HUES48 (cell line): ENCODE measurements at regions not wholly inside any gene's neighbourhood (a gene's known extent, or its start where the extent isn't known, plus 50 kb on each side); places are given as distances from the start of the nearest gene placed in this dataset.

Source experiments
- H3K27ac ChIP-seq: one replicate; pipeline ENCODE4 v1.7.0; 2013; ENCODE audit warnings: low read depth, low read length, inconsistent platforms
- H3K27me3 ChIP-seq: 2 replicates; pipeline ENCODE4 v1.6.1; 2013; ENCODE audit warnings: mild to moderate bottlenecking, low read length; ENCODE audit not compliant: control insufficient read depth, insufficient read depth
- H3K36me3 ChIP-seq: 2 replicates; pipeline ENCODE4 v1.6.1; 2013; ENCODE audit warnings: low read length; ENCODE audit not compliant: control insufficient read depth, insufficient read depth
- H3K4me1 ChIP-seq: 2 replicates; pipeline ENCODE4 v1.6.1; 2013; ENCODE audit warnings: mild to moderate bottlenecking, low read length; ENCODE audit not compliant: control insufficient read depth, insufficient read depth
- H3K4me3 ChIP-seq: 2 replicates; pipeline ENCODE4 v1.5.1; 2013; ENCODE audit warnings: mild to moderate bottlenecking, low read depth, low read length
- H3K9ac ChIP-seq: 2 replicates; pipeline ENCODE4 v1.6.1; 2013; ENCODE audit warnings: mild to moderate bottlenecking, low read depth, low read length, moderate library complexity
- H3K9me3 ChIP-seq: 2 replicates; pipeline ENCODE4 v1.6.1; 2013; ENCODE audit warnings: low read length; ENCODE audit not compliant: control insufficient read depth, insufficient read depth

GRCh38 chr10:47078393-47079203 lies 167.4 kb downstream of the PTPN20 start:
- no peaks in the 10 kb centered on the region for H3K9me3 ChIP-seq
- no peaks in the 10 kb centered on the region for H3K27me3 ChIP-seq
- H3K9ac ChIP-seq = no peak overlapping the region
- no peak overlapping the region for H3K27ac ChIP-seq
- no peaks in the 10 kb centered on the region for H3K36me3 ChIP-seq
- H3K4me3 ChIP-seq = no peak overlapping the region
- H3K4me1 ChIP-seq = no peaks in the 10 kb centered on the region

- H3K27me3 ChIP-seq = no peaks in the 10 kb centered on the region
- no peak overlapping the region for H3K4me3 ChIP-seq
- H3K9ac ChIP-seq = no peak overlapping the region
- H3K4me1 ChIP-seq = no peaks in the 10 kb centered on the region
- no peaks in the 10 kb centered on the region for H3K36me3 ChIP-seq
- no peaks in the 10 kb centered on the region for H3K9me3 ChIP-seq
- no peak overlapping the region for H3K27ac ChIP-seq
Observed at GRCh38 chr10:47079204-47079580, 168.0 kb downstream of the PTPN20 start.

- no peaks in the 10 kb centered on the region for H3K36me3 ChIP-seq
- H3K27me3 ChIP-seq = no peaks in the 10 kb centered on the region
- H3K9me3 ChIP-seq = no peaks in the 10 kb centered on the region
- H3K4me3 ChIP-seq = no peak overlapping the region
- H3K9ac ChIP-seq = no peak overlapping the region
- H3K27ac ChIP-seq = no peak overlapping the region
- H3K4me1 ChIP-seq = no peaks in the 10 kb centered on the region
Observed at GRCh38 chr10:47081264-47081663, 170.0 kb downstream of the PTPN20 start.

- Histone ChIP-seq H3K9ac (no peak overlapping the region), H3K4me1 (no peaks in the 10 kb centered on the region), H3K36me3 (no peaks in the 10 kb centered on the region), H3K27ac (no peak overlapping the region), H3K4me3 (no peak overlapping the region), H3K9me3 (no peaks in the 10 kb centered on the region), H3K27me3 (no peaks in the 10 kb centered on the region)
Observed at GRCh38 chr10:47082055-47082784, 171.0 kb downstream of the PTPN20 start.

GRCh38 chr10:47087667-47088066 lies 176.4 kb downstream of the PTPN20 start:
- no peaks in the 10 kb centered on the region for H3K9me3 ChIP-seq
- no peaks in the 10 kb centered on the region for H3K36me3 ChIP-seq
- no peak overlapping the region for H3K9ac ChIP-seq
- no peak overlapping the region for H3K4me3 ChIP-seq
- no peak overlapping the region for H3K27ac ChIP-seq
- H3K27me3 ChIP-seq = no peaks in the 10 kb centered on the region
- H3K4me1 ChIP-seq = no peaks in the 10 kb centered on the region

- H3K27ac ChIP-seq = no peak overlapping the region
- H3K4me3 ChIP-seq = no peak overlapping the region
- no peaks in the 10 kb centered on the region for H3K36me3 ChIP-seq
- H3K27me3 ChIP-seq = no peaks in the 10 kb centered on the region
- no peak overlapping the region for H3K9ac ChIP-seq
- H3K4me1 ChIP-seq = no peaks in the 10 kb centered on the region
- no peaks in the 10 kb centered on the region for H3K9me3 ChIP-seq
Observed at GRCh38 chr10:47088656-47089354, 177.6 kb downstream of the PTPN20 start.

- Histone ChIP-seq H3K9me3 (no peaks in the 10 kb centered on the region), H3K4me3 (no peak overlapping the region), H3K27ac (no peak overlapping the region), H3K4me1 (no peaks in the 10 kb centered on the region), H3K27me3 (no peaks in the 10 kb centered on the region), H3K36me3 (no peaks in the 10 kb centered on the region), H3K9ac (no peak overlapping the region)
Observed at GRCh38 chr10:47090042-47090441, 178.8 kb downstream of the PTPN20 start.

GRCh38 chr10:47090903-47091302 lies 179.7 kb downstream of the PTPN20 start:
- no peaks in the 10 kb centered on the region for H3K36me3 ChIP-seq

GRCh38 chr10:47091421-47091820 lies 180.2 kb downstream of the PTPN20 start:
- Histone ChIP-seq H3K27me3 (no peaks in the 10 kb centered on the region), H3K9me3 (peaks cover 4% of the 10 kb centered on the region; the same call in 1 of the 2 replicates)

More at GRCh38 chr10:47090903-47091302, 179.7 kb downstream of the PTPN20 start:
- Histone ChIP-seq H3K9me3 (peaks cover 4% of the 10 kb centered on the region; the same call in 1 of the 2 replicates), H3K4me3 (no peak overlapping the region), H3K4me1 (no peaks in the 10 kb centered on the region), H3K27ac (no peak overlapping the region), H3K9ac (no peak overlapping the region), H3K27me3 (no peaks in the 10 kb centered on the region)

GRCh38 chr10:47092376-47092775 lies 181.1 kb downstream of the PTPN20 start:
- Histone ChIP-seq H3K4me1 (no peaks in the 10 kb centered on the region), H3K27ac (no peak overlapping the region), H3K9ac (no peak overlapping the region), H3K27me3 (no peaks in the 10 kb centered on the region), H3K4me3 (no peak overlapping the region), H3K9me3 (peaks cover 4% of the 10 kb centered on the region; the same call in 1 of the 2 replicates), H3K36me3 (no peaks in the 10 kb centered on the region)

More at GRCh38 chr10:47091421-47091820, 180.2 kb downstream of the PTPN20 start:
- Histone ChIP-seq H3K4me3 (no peak overlapping the region), H3K4me1 (no peaks in the 10 kb centered on the region), H3K9ac (no peak overlapping the region), H3K36me3 (no peaks in the 10 kb centered on the region), H3K27ac (no peak overlapping the region)
